ENCODE measurements at regions not wholly inside any gene's neighbourhood (a gene's known extent, or its start where the extent isn't known, plus 50 kb on each side); places are given as distances from the start of the nearest gene placed in this dataset.

- Mint-ChIP-seq H3K9me3 (peaks cover 6% of the 10 kb centered on the region), H3K4me3 (no peak overlapping the region), H3K27ac (no peak overlapping the region), H3K4me1 (ENCODE audit: low read depth) (no peaks in the 10 kb centered on the region), H3K27me3 (no peaks in the 10 kb centered on the region), H3K36me3 (ENCODE audit: low read depth) (no peaks in the 10 kb centered on the region)
- no peak for DNase-seq
Measured at GRCh38 chr11:109480251-109480650, 58.3 kb downstream of the C11orf87 start.

GRCh38 chr11:109486129-109486528 lies 64.1 kb downstream of the C11orf87 start:
- Mint-ChIP-seq H3K4me1 (ENCODE audit: low read depth) (no peaks in the 10 kb centered on the region), H3K4me3 (no peak overlapping the region), H3K36me3 (ENCODE audit: low read depth) (no peaks in the 10 kb centered on the region), H3K27ac (no peak overlapping the region), H3K9me3 (peaks cover 6% of the 10 kb centered on the region), H3K27me3 (no peaks in the 10 kb centered on the region)
- no peak for DNase-seq

- H3K9me3 Mint-ChIP-seq = peaks cover 8% of the 10 kb centered on the region
- no peak overlapping the region for H3K27ac Mint-ChIP-seq
- H3K36me3 Mint-ChIP-seq (ENCODE audit: low read depth) = no peaks in the 10 kb centered on the region
- H3K4me1 Mint-ChIP-seq (ENCODE audit: low read depth) = no peaks in the 10 kb centered on the region
- H3K4me3 Mint-ChIP-seq = no peak overlapping the region
- DNase-seq = no peak
- H3K27me3 Mint-ChIP-seq = no peaks in the 10 kb centered on the region
Measured at GRCh38 chr11:109490953-109491635, 69.1 kb downstream of the C11orf87 start.

GRCh38 chr11:109506115-109506514 lies 84.1 kb downstream of the C11orf87 start:
- no peaks in the 10 kb centered on the region for H3K9me3 Mint-ChIP-seq
- H3K27me3 Mint-ChIP-seq = no peaks in the 10 kb centered on the region
- H3K27ac Mint-ChIP-seq = no peak overlapping the region
- H3K4me1 Mint-ChIP-seq (ENCODE audit: low read depth) = no peaks in the 10 kb centered on the region
- no peak for DNase-seq
- H3K4me3 Mint-ChIP-seq = no peak overlapping the region
- H3K36me3 Mint-ChIP-seq (ENCODE audit: low read depth) = no peaks in the 10 kb centered on the region

- Mint-ChIP-seq H3K4me1 (ENCODE audit: low read depth) (no peaks in the 10 kb centered on the region), H3K27me3 (no peaks in the 10 kb centered on the region), H3K9me3 (no peaks in the 10 kb centered on the region), H3K27ac (no peak overlapping the region), H3K36me3 (ENCODE audit: low read depth) (no peaks in the 10 kb centered on the region), H3K4me3 (no peak overlapping the region)
- no peak for DNase-seq
Measured at GRCh38 chr11:109507331-109507730, 85.3 kb downstream of the C11orf87 start.

DNA sequence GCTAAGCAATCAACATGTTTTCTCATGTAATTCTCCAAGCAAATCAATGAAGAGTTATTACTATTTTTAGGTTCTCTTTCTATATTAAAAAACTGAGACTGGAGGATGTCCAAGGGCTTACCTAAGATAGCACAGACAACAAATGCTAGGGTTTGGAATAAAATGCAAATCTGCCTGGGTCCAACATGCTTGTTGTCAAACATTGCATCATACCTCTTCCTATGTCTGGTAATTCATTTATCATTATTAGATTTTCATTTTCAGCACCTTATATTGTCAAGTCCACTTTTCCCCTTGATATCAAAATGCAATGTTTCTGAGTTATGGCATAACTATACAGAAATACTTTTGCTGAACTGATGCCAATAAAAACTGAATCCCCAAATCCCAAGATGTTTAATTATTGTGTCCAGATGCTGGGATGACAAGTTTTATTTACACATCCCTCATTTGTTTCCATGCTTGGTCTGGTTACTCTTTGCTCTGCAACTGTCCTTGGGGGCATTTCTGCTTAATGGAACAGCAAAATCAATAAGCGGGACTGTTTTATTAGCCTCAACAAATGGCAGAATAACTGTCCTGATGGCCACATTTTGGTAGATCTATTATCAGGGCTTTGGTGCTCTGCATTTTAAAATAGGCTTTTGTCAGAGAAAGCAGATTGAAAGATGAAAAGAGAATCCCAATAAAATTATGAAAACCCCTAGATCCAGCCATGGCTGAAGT lies 86.0 kb downstream of the C11orf87 start:
- DNase-seq = no peak
- H3K27ac Mint-ChIP-seq = no peak overlapping the region
- H3K4me3 Mint-ChIP-seq = no peak overlapping the region
- H3K4me1 Mint-ChIP-seq (ENCODE audit: low read depth) = no peaks in the 10 kb centered on the region
- H3K9me3 Mint-ChIP-seq = no peaks in the 10 kb centered on the region
- no peaks in the 10 kb centered on the region for H3K27me3 Mint-ChIP-seq
- no peaks in the 10 kb centered on the region for H3K36me3 Mint-ChIP-seq (ENCODE audit: low read depth)

GRCh38 chr11:109508943-109509342 lies 87.0 kb downstream of the C11orf87 start:
- DNase-seq = no peak
- Mint-ChIP-seq H3K9me3 (no peaks in the 10 kb centered on the region), H3K4me3 (no peak overlapping the region), H3K4me1 (ENCODE audit: low read depth) (no peaks in the 10 kb centered on the region), H3K27ac (no peak overlapping the region), H3K27me3 (no peaks in the 10 kb centered on the region), H3K36me3 (ENCODE audit: low read depth) (no peaks in the 10 kb centered on the region)

- H3K27ac Mint-ChIP-seq = no peak overlapping the region
- no peak for DNase-seq
- no peaks in the 10 kb centered on the region for H3K4me1 Mint-ChIP-seq (ENCODE audit: low read depth)
- H3K9me3 Mint-ChIP-seq = peaks cover 2% of the 10 kb centered on the region
- no peaks in the 10 kb centered on the region for H3K27me3 Mint-ChIP-seq
- H3K4me3 Mint-ChIP-seq = no peak overlapping the region
- H3K36me3 Mint-ChIP-seq (ENCODE audit: low read depth) = no peaks in the 10 kb centered on the region
Measured at GRCh38 chr11:109510316-109510715, 88.3 kb downstream of the C11orf87 start.

DNA sequence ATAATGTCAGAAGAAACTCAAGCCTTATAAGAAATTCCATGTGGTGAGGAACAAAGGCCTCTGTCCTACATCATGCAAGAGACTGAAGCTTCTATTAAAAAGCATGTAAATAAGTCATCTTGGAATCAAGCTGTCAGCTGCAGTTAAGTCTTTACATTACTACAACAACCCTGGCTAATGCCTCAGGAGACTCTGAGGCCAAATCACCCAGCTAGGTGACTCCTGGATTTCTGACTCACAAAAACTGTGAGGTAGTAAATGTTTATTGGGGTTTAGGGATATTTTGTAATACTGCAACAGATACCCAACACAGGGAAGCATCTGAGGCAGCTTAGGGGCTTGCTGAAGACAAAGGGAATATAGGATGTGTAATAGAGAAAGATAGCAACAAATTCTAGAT lies 89.6 kb downstream of the C11orf87 start:
- Mint-ChIP-seq H3K4me1 (ENCODE audit: low read depth) (no peaks in the 10 kb centered on the region), H3K4me3 (no peak overlapping the region), H3K36me3 (ENCODE audit: low read depth) (no peaks in the 10 kb centered on the region), H3K27me3 (no peaks in the 10 kb centered on the region), H3K9me3 (peaks cover 2% of the 10 kb centered on the region), H3K27ac (no peak overlapping the region)
- no peak for DNase-seq

GRCh38 chr11:109512249-109512648 lies 90.3 kb downstream of the C11orf87 start:
- no peak overlapping the region for H3K27ac Mint-ChIP-seq
- no peaks in the 10 kb centered on the region for H3K36me3 Mint-ChIP-seq (ENCODE audit: low read depth)
- no peak overlapping the region for H3K4me3 Mint-ChIP-seq
- DNase-seq = no peak
- peaks cover 2% of the 10 kb centered on the region for H3K9me3 Mint-ChIP-seq
- no peaks in the 10 kb centered on the region for H3K4me1 Mint-ChIP-seq (ENCODE audit: low read depth)
- no peaks in the 10 kb centered on the region for H3K27me3 Mint-ChIP-seq

- Mint-ChIP-seq H3K4me3 (no peak overlapping the region), H3K27me3 (no peaks in the 10 kb centered on the region), H3K36me3 (ENCODE audit: low read depth) (no peaks in the 10 kb centered on the region), H3K9me3 (peaks cover 2% of the 10 kb centered on the region), H3K27ac (no peak overlapping the region), H3K4me1 (ENCODE audit: low read depth) (no peaks in the 10 kb centered on the region)
- DNase-seq = no peak
Measured at GRCh38 chr11:109512680-109513079, 90.7 kb downstream of the C11orf87 start.

DNA sequence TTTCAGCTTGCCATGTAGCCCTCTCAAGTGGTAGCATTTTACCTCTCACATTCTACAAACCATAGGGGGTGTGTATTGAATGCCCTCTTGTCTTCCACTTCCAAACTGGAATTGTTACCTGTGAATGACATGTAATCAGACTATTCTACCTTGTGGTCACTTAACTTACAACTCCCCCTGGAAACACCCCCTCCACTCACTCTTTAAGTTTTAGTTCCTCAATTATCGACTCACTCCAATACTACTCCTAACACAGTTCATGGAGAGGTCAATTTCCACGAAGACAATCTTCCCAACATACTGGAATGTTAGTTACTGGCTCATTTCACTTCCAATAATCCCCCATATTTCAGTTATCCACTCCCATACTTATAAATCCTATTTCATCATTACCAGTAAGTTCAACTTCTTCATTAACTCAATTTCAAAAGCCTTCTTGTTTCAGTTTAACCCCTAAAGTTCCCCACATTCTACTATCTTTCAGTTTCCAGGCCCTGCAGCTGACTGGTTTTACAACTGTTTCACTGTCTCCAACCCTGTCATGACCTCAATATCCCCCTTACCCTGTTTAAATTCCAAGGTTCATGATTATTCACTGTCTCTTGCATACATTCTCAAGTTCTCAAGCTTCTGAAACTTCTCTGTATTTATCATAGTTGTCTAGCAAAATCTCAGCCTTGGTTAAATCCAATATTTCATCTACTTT lies 92.5 kb downstream of the C11orf87 start:
- no peaks in the 10 kb centered on the region for H3K36me3 Mint-ChIP-seq (ENCODE audit: low read depth)
- DNase-seq = no peak
- no peak overlapping the region for H3K27ac Mint-ChIP-seq
- H3K9me3 Mint-ChIP-seq = peaks cover 2% of the 10 kb centered on the region
- H3K27me3 Mint-ChIP-seq = no peaks in the 10 kb centered on the region
- H3K4me3 Mint-ChIP-seq = no peak overlapping the region
- H3K4me1 Mint-ChIP-seq (ENCODE audit: low read depth) = no peaks in the 10 kb centered on the region

DNA sequence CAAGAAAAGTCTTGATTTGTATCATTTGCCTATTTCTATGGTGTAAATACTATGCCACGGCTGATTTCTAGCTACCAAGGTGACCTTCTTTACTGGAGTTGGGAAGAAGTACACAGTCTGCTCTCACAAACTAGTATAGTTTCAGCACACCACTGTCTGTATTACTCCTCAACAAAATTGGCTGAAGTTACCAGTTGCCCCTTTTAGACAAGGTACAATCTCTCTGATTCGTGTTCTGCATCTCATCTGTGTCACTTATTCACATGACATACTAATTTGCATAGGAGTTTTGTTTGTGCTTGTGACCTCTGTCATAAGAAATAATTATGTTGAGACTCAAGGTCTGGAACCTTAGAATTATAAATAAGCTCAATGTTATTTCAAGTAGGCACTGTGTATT lies 97.3 kb downstream of the C11orf87 start:
- no peak overlapping the region for H3K27ac Mint-ChIP-seq
- H3K4me1 Mint-ChIP-seq (ENCODE audit: low read depth) = no peaks in the 10 kb centered on the region
- H3K36me3 Mint-ChIP-seq (ENCODE audit: low read depth) = no peaks in the 10 kb centered on the region
- H3K27me3 Mint-ChIP-seq = no peaks in the 10 kb centered on the region
- no peak overlapping the region for H3K4me3 Mint-ChIP-seq
- DNase-seq = no peak
- peaks cover 5% of the 10 kb centered on the region for H3K9me3 Mint-ChIP-seq

GRCh38 chr11:109521571-109522086 lies 99.6 kb downstream of the C11orf87 start:
- H3K36me3 Mint-ChIP-seq (ENCODE audit: low read depth) = no peaks in the 10 kb centered on the region
- no peaks in the 10 kb centered on the region for H3K27me3 Mint-ChIP-seq
- H3K27ac Mint-ChIP-seq = no peak overlapping the region
- H3K4me1 Mint-ChIP-seq (ENCODE audit: low read depth) = no peaks in the 10 kb centered on the region
- no peak for DNase-seq
- H3K9me3 Mint-ChIP-seq = peaks cover 5% of the 10 kb centered on the region
- H3K4me3 Mint-ChIP-seq = no peak overlapping the region

Data from activated T-cell treated with anti-CD3 and anti-CD28 coated beads, Interleukin-2, amount 50 U/mL, for 24 hours (primary cell).